SIG-M5 (cell line): ENCODE measurements at regions not wholly inside any gene's neighbourhood (a gene's known extent, or its start where the extent isn't known, plus 50 kb on each side); places are given as distances from the start of the nearest gene placed in this dataset.
"Not testable (repeated sequence)": the region's sequence is repeated elsewhere in the genome, so short reads cannot be mapped to it uniquely, and the experiment has no call there.

Source experiments
- DNase-seq: peaks from one replicate; lab custom pipeline; 2025; lab: John Stamatoyannopoulos, UW

- no peak for DNase-seq
Measured at GRCh38 chr2:195304310-195304709, 352.7 kb upstream of the SLC39A10 start.

- DNase-seq, result no peak
Measured at GRCh38 chr2:195300631-195301030, 356.4 kb upstream of the SLC39A10 start.

- DNase-seq, result no peak
Measured at GRCh38 chr2:195299600-195299999, 357.4 kb upstream of the SLC39A10 start.

GRCh38 chr2:195296490-195296889 is 360.5 kb upstream of the SLC39A10 start:
- no peak for DNase-seq

DNA sequence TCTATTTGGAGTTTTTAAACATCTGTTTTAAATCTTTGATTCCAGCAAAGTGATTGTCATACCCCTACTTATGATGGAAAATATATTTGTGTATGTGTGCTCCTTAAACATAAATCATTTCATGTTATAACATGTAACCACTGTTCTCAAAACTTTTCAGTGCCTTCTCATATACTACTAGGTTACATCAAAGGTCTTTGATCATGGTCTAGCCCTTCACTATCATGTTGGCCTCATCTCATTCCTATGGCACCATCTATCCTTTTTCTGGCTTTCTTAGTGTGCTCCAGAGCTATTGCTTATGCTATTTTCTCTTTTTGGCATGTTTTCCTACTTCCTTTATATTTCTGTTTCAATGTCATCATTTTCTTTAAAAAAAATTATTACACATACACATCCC is 367.9 kb upstream of the SLC39A10 start:
- DNase-seq, result no peak

DNA sequence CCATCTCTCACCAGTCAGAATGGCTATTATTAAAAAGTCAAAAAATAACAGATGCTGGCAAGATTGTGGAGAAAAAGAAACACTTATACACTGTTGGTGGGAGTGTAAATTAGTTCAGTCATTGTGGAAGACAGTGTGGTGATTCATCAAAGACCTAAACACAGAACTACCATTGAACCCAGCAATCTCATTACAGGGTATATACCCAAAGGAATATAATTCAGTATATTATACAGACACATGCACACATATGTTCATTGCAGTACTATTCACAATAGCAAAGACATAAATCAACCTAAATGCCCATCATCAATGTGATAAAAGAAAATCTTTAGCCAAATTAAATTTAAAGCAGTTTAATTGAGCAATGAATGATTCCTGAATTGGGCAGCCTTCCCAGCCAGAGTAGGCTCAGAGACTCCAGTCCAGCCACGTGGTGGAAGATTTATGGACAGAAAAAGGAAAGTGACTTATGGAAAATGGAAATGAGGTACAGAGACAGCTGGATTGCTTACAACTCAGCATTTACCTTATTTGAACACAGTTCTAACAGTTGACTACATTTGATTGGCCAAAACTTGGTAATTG is 377.1 kb upstream of the SLC39A10 start:
- DNase-seq, result no peak

DNA sequence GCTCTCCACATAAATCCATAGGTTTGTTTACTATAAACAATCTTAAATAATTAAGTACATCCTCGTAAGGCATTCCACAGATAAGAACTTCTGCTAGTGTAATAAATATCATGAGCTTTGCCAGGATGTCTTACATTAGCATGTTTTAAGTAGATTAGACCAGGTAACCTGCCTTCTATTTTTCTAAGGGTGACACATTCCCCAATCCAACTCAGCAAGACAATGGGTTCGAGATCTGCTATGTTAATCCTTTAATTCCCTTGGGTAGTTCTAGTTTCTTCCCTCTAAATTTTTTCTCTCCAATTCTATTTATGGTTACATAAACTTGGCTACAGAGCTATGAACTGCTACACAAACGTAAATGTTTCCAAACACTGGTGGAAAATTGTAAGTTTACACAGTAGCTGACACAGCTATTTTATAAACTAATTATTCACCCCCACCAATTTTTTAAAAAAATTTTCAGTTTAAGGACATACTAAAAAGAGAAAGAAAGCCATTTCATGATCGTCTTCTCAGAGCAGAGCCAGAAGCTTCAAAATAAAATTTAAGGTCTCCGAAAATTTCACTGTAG is 386.5 kb upstream of the SLC39A10 start:
- DNase-seq, result no peak

DNA sequence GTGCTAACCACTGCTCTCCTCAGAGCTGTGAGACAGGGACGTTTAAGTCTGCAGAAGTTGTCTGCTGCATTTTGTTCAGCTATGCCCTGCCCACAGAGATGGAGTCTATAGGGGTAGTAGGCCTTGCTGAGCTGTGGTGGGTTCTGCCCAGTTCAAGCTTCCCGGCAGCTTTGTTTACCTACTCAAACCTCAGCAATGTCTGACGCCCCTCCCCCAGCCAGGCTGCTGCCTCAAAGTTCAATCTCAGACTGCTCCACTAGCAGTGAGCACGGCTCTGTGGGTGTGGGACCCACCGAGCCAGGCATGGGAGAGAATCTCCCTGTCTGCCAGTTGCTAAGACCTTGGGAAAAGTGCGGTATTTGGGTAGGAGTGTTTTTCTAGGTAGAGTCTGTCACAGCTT is 387.8 kb upstream of the SLC39A10 start:
- DNase-seq, result no peak

GRCh38 chr2:195257979-195258378 is 399.0 kb upstream of the SLC39A10 start:
- DNase-seq, result no peak

DNA sequence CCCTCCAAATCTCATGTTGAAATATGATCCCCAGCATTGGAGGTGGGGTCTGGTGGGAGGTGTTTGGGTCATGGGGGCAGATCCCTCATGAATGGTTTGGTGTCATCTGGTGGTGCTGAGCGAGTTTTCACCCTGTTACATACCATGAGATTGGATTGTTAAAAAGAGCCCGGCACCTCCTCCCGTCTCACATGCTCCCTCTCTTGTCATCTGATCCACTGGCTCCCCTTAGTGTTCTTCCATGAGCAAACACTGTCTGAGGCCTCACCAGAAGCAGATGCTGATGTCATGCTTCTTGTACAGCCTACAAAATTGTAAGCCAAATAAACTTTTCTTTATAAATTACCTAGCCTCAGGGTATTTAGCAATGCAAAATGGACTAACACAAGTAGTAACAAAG is 405.0 kb upstream of the SLC39A10 start:
- no peak for DNase-seq

DNA sequence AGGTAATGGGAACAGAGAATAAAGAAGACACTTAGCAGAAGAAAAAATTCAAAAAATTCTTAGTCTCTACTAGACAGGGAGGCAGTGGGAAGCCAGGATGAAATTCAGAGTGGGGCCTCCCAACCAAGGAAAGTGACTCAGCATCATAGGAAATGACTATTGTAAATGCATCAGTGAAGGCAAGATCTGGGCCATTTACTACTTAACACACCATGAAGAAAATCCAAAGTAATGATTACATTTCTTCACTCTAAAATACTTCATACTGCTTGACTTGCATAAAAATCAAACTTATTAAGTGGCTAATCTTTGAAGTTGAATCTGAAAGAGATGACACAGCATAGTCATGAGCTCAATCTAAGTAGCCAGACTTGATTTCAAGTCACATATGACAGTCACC is 405.8 kb upstream of the SLC39A10 start:
- no peak for DNase-seq

GRCh38 chr2:195238826-195239225 is 418.2 kb upstream of the SLC39A10 start:
- DNase-seq, result no peak

- no peak for DNase-seq
Measured at GRCh38 chr2:195238379-195238778, 418.6 kb upstream of the SLC39A10 start.

DNA sequence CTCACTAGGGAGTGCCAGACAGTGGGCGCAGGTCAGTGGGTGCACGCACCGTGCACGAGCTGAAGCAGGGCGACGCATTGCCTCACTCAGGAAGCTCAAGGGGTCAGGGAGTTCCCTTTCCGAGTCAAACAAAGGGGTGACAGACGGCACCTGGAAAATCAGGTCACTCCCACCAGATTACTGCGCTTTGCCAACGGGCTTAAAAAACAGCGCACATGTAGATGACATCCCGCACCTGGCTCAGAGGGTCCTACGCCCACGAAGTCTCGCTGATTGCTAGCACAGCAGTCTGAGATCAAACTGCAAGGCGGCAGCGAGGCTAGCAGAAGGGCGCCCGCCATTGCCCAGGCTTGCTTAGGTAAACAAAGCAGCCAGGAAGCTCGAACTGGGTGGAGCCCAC is 428.5 kb upstream of the SLC39A10 start:
- not testable (repeated sequence) for DNase-seq

DNA sequence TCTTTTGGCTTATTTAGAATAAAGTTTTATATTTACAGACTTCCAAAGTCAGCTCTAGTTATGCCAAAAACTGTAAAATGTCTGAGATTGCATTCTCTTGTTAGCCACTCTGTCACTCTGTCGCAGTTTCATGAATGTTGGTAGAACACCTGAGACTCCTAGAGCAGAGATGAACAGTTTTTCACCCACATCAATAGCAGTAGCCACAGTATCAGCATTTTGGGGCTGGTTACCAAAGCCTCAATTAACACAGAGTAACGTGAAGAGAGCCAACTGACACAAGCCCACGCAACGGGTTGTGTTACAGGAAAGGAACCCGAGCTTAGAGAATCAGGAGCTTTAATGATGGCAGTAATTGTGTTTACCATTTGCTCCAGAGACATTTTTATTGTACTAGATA is 443.0 kb upstream of the SLC39A10 start:
- DNase-seq, result no peak

DNA sequence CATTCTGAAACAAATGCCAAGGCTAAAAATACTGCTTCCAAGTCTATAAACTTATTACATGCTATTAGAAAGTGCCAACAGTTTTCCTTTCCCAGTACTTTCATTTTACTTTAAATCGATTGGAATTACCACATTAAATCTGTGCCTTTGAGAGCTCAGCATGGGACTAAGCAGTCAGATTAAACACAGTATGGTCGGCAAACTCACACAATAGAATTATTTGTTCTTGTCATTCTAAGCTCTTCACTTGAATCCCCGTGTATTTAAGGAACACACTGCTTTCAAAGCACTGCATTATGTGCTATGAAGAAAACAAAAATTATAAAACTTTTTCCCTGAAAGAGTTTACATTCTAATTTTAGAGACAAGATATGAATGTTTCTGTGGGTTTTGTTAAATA is 444.4 kb upstream of the SLC39A10 start:
- no peak for DNase-seq

GRCh38 chr2:195202163-195202845 is 454.7 kb upstream of the SLC39A10 start:
- no peak for DNase-seq

GRCh38 chr2:195199864-195200263 is 457.2 kb upstream of the SLC39A10 start:
- DNase-seq, result no peak

DNA sequence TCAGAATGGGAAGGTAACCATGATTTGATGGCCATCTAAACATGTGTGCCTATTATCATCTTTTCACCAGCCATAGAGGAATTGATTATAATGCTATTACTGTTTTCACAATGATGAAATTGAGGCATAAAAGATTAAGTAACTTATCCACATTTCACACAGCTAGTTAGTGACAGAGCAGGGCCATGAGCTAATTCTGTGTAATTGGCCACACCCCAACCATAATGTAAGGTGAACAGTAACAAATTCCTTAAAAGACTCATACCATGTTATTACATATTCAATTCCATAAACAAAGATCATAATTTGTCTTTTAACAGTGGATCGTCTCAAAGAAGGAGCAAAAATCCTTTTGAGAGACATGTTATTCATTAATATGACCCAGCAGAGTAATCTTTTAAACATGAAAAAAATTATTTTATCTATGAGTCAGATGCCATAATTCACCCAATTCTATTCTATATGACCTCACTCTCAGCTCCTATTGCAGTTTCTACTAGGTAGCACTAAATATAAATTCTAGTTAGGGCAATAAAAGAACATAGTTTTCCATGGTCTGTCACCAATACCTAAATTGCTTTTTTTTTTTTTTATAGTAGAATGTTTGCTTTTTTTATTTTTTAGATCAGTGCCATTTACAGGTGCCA is 475.8 kb upstream of the SLC39A10 start:
- no peak for DNase-seq

- DNase-seq, result no peak
Measured at GRCh38 chr2:195168369-195168768, 488.7 kb upstream of the SLC39A10 start.

DNA sequence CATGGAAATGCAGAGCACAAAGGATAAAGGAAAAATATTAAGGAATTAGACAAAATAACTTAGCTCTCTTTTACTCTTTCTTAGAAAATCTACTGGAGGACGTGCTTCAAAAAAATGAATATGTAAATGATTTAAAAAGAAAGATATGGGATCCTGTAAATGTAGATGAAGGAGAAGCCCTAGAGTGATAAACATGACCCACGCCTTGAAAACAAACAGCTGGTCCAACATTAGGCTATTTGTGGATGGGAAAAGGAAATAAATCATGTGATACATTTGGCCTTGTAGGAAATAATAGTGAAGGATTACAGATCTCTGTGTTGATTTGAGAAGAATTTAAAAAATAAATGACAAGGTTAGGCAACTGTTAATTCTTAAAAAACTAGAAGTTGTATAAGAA is 492.1 kb upstream of the SLC39A10 start:
- DNase-seq, result no peak

GRCh38 chr2:195162918-195163317 is 494.1 kb upstream of the SLC39A10 start:
- DNase-seq, result no peak

DNA sequence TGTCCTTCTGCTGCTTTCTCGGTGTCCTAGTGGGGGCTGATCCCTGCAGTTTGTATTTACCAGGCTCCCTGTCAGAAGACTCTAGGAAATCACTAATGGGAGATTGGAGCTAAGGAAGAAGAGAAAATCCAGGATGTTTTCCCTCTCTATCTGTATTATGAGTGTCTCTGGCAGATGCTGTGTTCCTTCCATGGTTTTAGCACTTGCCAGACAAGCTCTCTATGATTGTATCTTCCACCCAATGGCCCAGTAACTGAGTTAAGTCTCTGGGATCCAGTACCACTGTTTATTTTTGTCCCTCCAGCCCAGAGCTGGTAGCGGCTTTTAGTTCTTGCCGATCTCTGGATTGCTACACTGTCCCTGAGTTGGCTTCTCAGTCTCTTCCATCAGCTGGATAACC is 494.8 kb upstream of the SLC39A10 start:
- no peak for DNase-seq
